AG09309 (cell line): ENCODE measurements at regions not wholly inside any gene's neighbourhood (a gene's known extent, or its start where the extent isn't known, plus 50 kb on each side); places are given as distances from the start of the nearest gene placed in this dataset.

Experiments
- DNase-seq: peaks from one replicate; pipeline ENCODE4 v3.0.0-alpha.2; 2010; ENCODE audit warnings: low read depth
- H3K4me3 ChIP-seq: 2 replicates; pipeline ENCODE4 v1.5.1; 2011; ENCODE audit warnings: mild to moderate bottlenecking, low read depth, low read length, moderate library complexity; ENCODE audit not compliant: control insufficient read depth
- TF ChIP-seq, protein P1 (sequence below): IDR thresholded peaks from 2 replicates; pipeline ENCODE4 v1.5.1; 2011; ENCODE audit warnings: mild to moderate bottlenecking, low read depth, low read length, inconsistent platforms; ENCODE audit not compliant: insufficient read depth, control insufficient read depth; ENCODE audit errors: missing control alignments

DNA sequence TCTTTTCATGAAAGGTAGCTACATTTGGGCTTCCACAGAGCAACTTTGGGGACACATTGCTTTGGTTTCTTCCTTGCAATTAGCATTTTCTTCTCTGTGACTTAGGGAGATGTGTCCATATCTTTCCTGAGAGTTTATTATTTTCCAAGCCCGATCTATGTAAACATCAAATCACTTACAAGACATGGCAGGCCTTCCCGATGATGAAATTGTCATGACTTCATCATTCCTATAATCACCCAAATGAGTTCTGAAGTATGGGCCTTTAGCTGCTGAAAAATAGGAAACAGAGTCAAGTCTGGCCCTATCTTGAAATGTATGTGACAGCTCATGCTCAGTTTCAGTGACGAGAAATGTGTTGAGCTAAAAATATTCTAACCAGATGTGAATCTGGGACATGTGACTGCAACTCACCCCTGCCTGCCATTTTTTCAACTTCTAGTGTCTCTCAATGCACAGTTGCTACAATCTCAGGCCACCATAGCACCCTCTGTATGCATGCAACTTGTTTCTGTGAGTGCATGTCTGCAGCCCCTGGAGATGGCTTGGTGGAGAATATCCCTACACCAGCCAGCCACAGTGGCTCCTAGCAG is 199.6 kb upstream of the MAF start:
- no peak overlapping the region for H3K4me3 ChIP-seq
- DNase-seq, result no peak
- TF ChIP-seq, protein P1, sequence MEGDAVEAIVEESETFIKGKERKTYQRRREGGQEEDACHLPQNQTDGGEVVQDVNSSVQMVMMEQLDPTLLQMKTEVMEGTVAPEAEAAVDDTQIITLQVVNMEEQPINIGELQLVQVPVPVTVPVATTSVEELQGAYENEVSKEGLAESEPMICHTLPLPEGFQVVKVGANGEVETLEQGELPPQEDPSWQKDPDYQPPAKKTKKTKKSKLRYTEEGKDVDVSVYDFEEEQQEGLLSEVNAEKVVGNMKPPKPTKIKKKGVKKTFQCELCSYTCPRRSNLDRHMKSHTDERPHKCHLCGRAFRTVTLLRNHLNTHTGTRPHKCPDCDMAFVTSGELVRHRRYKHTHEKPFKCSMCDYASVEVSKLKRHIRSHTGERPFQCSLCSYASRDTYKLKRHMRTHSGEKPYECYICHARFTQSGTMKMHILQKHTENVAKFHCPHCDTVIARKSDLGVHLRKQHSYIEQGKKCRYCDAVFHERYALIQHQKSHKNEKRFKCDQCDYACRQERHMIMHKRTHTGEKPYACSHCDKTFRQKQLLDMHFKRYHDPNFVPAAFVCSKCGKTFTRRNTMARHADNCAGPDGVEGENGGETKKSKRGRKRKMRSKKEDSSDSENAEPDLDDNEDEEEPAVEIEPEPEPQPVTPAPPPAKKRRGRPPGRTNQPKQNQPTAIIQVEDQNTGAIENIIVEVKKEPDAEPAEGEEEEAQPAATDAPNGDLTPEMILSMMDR, result no peak

DNA sequence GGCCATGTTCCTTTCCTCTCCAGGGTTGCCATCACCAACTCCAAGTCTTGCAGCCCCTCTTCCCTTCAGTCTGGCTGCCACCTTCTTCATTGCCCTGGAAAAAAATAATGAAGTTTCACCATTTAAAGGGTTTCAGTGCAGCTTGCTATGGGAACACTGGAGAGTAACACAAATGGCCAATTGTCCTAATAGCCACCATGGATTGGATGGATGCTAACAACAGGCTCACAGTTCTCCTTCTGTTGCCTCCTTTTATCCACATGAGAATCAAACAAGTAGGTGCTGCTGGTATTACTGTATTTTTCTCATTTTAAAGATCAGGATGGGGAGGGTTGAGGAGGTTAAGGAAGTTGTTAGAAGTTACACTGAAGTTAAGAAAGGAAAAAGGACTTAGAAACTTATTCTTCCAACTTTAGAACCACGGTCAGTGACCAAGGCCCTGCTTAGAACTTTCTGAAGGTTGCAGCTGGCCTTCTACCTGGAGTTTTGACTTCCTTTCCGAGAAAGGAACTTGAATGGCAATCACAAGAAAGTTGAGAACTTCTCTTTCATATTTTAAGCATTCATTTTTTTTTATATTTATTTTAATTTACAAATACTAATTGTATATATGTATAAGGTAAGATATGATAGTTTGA is 198.0 kb upstream of the MAF start:
- DNase-seq, result no peak
- TF ChIP-seq, protein P1, result no peak
- H3K4me3 ChIP-seq, result no peak overlapping the region

DNA sequence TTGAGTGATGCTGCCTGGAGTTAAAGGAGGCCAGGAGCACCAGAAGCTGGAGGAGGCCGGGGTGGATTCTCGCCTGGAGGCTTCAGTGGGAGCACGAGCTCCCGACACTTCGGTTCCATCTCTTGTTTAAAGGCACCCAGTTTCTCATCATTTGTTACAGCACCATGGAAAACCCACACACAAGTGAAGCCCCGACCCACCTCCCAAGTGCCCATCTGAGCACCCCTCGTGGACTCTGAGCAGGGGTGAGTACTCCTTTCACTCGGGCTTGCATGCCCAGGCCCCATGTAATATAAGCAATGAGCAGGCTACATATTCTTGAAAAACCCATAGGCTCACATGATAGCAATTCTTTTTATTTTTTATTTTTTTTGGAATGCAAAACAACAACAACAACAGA is 196.9 kb upstream of the MAF start:
- H3K4me3 ChIP-seq, result no peak overlapping the region
- no peak for DNase-seq
- TF ChIP-seq, protein P1, result no peak

DNA sequence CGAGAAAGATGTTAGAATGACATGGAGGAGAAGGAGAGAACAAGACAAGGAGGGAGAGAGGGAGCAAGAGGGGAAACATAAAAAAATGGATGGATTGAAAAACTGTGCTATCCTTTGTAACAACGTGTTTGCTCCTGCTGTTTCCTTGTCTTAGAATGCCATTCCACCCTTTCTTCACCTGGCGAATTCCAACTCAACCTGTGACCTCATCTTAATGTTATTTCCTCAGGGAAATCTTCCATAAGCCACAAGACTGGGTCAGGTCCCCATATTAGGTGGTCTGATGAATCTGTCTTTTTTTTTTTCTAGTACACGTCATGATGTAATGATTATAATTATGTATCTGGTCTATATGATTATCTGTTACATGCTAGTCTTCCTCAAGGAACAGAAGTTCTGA is 195.0 kb upstream of the MAF start:
- no peak overlapping the region for H3K4me3 ChIP-seq
- TF ChIP-seq, protein P1, result no peak
- no peak for DNase-seq

DNA sequence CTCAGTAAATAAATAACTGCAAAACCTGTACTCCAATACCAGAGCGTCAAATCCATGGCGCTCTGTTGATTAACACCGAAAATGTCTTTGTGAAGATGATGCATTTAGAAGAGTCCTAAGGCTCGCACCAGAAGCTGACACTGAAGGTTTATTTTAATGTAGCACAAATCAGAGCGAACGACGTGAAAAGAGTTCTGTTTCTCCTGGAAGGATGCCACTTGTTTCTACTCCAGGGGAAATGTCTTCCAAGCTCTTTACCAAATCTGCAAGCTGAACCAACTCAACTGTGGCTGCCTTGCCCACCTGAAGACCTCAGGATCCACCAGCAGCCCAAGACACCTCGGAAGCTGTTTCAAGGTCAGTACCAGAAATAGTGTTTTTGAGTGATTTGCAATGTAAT is 194.4 kb upstream of the MAF start:
- no peak for DNase-seq
- TF ChIP-seq, protein P1, result no peak
- H3K4me3 ChIP-seq, result no peak overlapping the region

DNA sequence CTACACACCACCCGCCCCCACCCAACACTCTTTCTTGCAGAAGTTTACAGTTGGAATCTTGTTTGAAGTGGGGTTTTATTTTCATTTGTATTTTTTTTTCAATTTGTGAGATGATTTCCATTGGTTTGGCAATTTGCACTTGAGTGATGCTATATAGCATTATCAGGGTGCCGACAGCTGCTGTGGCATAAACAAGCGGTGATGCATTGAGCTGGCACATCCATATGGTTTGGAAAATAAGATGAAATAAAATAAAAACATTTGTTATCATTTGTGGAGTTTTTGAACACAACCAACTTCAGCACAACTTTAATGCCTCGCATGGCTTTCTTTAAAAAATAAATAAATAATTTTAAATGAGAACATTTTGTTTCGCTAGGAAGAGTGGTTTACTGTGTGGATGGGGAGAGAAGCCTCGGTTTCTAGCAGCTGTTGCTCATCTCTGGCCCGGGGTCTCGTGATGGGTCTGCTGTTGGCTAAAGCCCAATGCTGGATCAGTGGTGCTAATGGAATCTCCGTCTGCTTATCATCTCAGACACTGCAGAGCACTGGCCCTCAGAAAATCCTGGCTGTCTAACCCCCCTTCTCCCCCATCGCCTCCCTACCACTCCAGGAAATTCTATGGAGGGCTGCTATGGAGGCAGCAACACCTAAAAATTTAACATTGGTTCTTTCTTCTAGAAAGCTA is 192.3 kb upstream of the MAF start:
- no peak overlapping the region for H3K4me3 ChIP-seq
- TF ChIP-seq, protein P1, result no peak
- no peak for DNase-seq
